HEK293T (cell line): ENCODE measurements at regions not wholly inside any gene's neighbourhood (a gene's known extent, or its start where the extent isn't known, plus 50 kb on each side); places are given as distances from the start of the nearest gene placed in this dataset.
"Not testable (repeated sequence)": the region's sequence is repeated elsewhere in the genome, so short reads cannot be mapped to it uniquely, and the experiment has no call there.

ENCODE experiments used
- CTCF ChIA-PET: fragments of 350-600 bp; formaldehyde crosslinking; extraction: SDS; loops from one replicate; lab custom pipeline; 2021; ENCODE audit warnings: antibody characterized with exemption, inconsistent platforms; lab: Yijun Ruan, JAX
- POLR2A ChIA-PET: fragments of 350-600 bp; formaldehyde crosslinking; extraction: SDS; loops from one replicate; lab custom pipeline; 2020; ENCODE audit warnings: antibody characterized with exemption, inconsistent platforms; lab: Yijun Ruan, JAX
- DNase-seq: peaks from one replicate; pipeline ENCODE4 v3.0.0; 2012; ENCODE audit warnings: mixed read lengths; ENCODE audit errors: extremely low spot score
- ARNT ChIP-seq: fragments of 450-650 bp; IDR thresholded peaks from 2 replicates; pipeline ENCODE4 v1.6.1; 2017; ENCODE audit warnings: mild to moderate bottlenecking
- BHLHE40 ChIP-seq: fragments of 450-650 bp; IDR thresholded peaks from 2 replicates; pipeline ENCODE4 v1.6.1; 2016; ENCODE audit warnings: mild to moderate bottlenecking, moderate library complexity, borderline replicate concordance
- CTBP1 ChIP-seq: fragments of 450-650 bp; IDR thresholded peaks from 2 replicates; pipeline ENCODE4 v1.6.1; 2016; ENCODE audit warnings: borderline replicate concordance
- ELF4 ChIP-seq: fragments of 450-650 bp; IDR thresholded peaks from 2 replicates; pipeline ENCODE4 v1.6.1; 2017; ENCODE audit warnings: antibody characterized with exemption
- FOXA1 ChIP-seq: fragments of 450-650 bp; IDR thresholded peaks from 2 replicates; pipeline ENCODE4 v1.6.1; 2016; ENCODE audit warnings: mild to moderate bottlenecking
- FOXK2 ChIP-seq: fragments of 450-650 bp; IDR thresholded peaks from 2 replicates; pipeline ENCODE4 v1.6.1; 2016; ENCODE audit warnings: mild to moderate bottlenecking
- FOXM1 ChIP-seq: fragments of 450-650 bp; IDR thresholded peaks from 2 replicates; pipeline ENCODE4 v1.6.1; 2017; ENCODE audit warnings: mild to moderate bottlenecking, borderline replicate concordance
- HDGF ChIP-seq: fragments of 450-650 bp; IDR thresholded peaks from 2 replicates; pipeline ENCODE4 v1.6.1; 2017; ENCODE audit warnings: antibody characterized with exemption, borderline replicate concordance
- L3MBTL2 ChIP-seq: fragments of 450-650 bp; conservative IDR thresholded peaks from 2 replicates; pipeline ENCODE4 v1.6.1; 2016; ENCODE audit warnings: mild to moderate bottlenecking
- LEF1 ChIP-seq: fragments of 450-650 bp; IDR thresholded peaks from 2 replicates; pipeline ENCODE4 v1.6.1; 2017; ENCODE audit warnings: mild to moderate bottlenecking, borderline replicate concordance
- NFRKB ChIP-seq: fragments of 450-650 bp; IDR thresholded peaks from 2 replicates; pipeline ENCODE4 v1.6.1; 2016; ENCODE audit warnings: mild to moderate bottlenecking, moderate library complexity
- PKNOX1 ChIP-seq: fragments of 450-650 bp; IDR thresholded peaks from 2 replicates; pipeline ENCODE4 v1.6.1; 2016
- SP1 ChIP-seq: fragments of 450-650 bp; IDR thresholded peaks from 2 replicates; pipeline ENCODE4 v1.6.1; 2017
- SUZ12 ChIP-seq: fragments of 450-650 bp; IDR thresholded peaks from 2 replicates; pipeline ENCODE4 v1.6.1; 2016; ENCODE audit warnings: mild to moderate bottlenecking
- TARDBP ChIP-seq: fragments of 450-650 bp; IDR thresholded peaks from 2 replicates; pipeline ENCODE4 v1.6.1; 2016
- ZNF384 ChIP-seq: fragments of 450-650 bp; IDR thresholded peaks from 2 replicates; pipeline ENCODE4 v1.6.1; 2016

GRCh38 chr6:169915769-169916550, 164.5 kb downstream of the ERMARD start:
- ChIA-PET CTCF (no interaction called here), POLR2A (no interaction called here)
- DNase-seq, result no peak
- TF ChIP-seq ZNF384 (no peak), LEF1 (no peak), ELF4 (no peak), NFRKB (no peak), SUZ12 (no peak), FOXM1 (no peak), SP1 (no peak)

- DNase-seq, POLR2A ChIA-PET, CTCF ChIA-PET: not testable (repeated sequence)
Measured at GRCh38 chr6:169913745-169914144, 162.3 kb downstream of the ERMARD start.

GRCh38 chr6:169913096-169913638, 161.7 kb downstream of the ERMARD start:
- DNase-seq, result no peak
- CTCF ChIA-PET, result no interaction called here
- no peak for TF ChIP-seq ZNF384
- TF ChIP-seq ELF4, result no peak
- no peak for TF ChIP-seq NFRKB
- no peak for TF ChIP-seq FOXK2
- no peak for TF ChIP-seq SP1
- no peak for TF ChIP-seq BHLHE40
- TF ChIP-seq HDGF, result no peak
- TF ChIP-seq L3MBTL2, result no peak
- TF ChIP-seq LEF1, result no peak
- TF ChIP-seq TARDBP, result no peak
- TF ChIP-seq FOXA1, result no peak
- TF ChIP-seq ARNT, result no peak
- no peak for TF ChIP-seq FOXM1
- TF ChIP-seq PKNOX1, result no peak
- TF ChIP-seq CTBP1, result no peak
- no peak for TF ChIP-seq SUZ12
- POLR2A ChIA-PET, result no interaction called here

GRCh38 chr6:169912266-169913095, 161.1 kb downstream of the ERMARD start:
- DNase-seq, result no peak
- no peak for TF ChIP-seq TARDBP
- no peak for TF ChIP-seq ZNF384
- TF ChIP-seq ELF4, result no peak
- CTCF ChIA-PET, result no interaction called here
- POLR2A ChIA-PET, result no interaction called here

- ChIA-PET POLR2A (no interaction called here), CTCF (no interaction called here)
- no peak for TF ChIP-seq BHLHE40
- TF ChIP-seq FOXA1, result no peak
- DNase-seq, result no peak
Measured at GRCh38 chr6:169911264-169912263, 160.1 kb downstream of the ERMARD start.

- ChIA-PET CTCF (no interaction called here), POLR2A (no interaction called here)
- TF ChIP-seq SUZ12 (no peak), ARNT (no peak), NFRKB (no peak), HDGF (no peak), CTBP1 (no peak), ZNF384 (no peak), BHLHE40 (no peak), L3MBTL2 (no peak), SP1 (no peak), LEF1 (no peak), FOXM1 (no peak)
- no peak for DNase-seq
Measured at GRCh38 chr6:169909113-169909512, 157.7 kb downstream of the ERMARD start.

- TF ChIP-seq ARNT (no peak), TARDBP (no peak), SUZ12 (no peak), ELF4 (no peak), HDGF (no peak), CTBP1 (no peak), LEF1 (no peak), BHLHE40 (no peak), NFRKB (no peak), ZNF384 (no peak)
- DNase-seq, result no peak
- CTCF ChIA-PET, result no interaction called here
- POLR2A ChIA-PET, result no interaction called here
Measured at GRCh38 chr6:169908403-169908933, 157.0 kb downstream of the ERMARD start.
